GM19463 (cell line): ENCODE measurements at regions not wholly inside any gene's neighbourhood (a gene's known extent, or its start where the extent isn't known, plus 50 kb on each side); places are given as distances from the start of the nearest gene placed in this dataset.

ENCODE experiments used
- ATAC-seq: cut with Tn5 transposase; IDR thresholded peaks from one replicate; pipeline ENCODE4 v1.9.1; 2021; ENCODE audit warnings: mild to moderate bottlenecking, moderate library complexity; ENCODE audit not compliant: unreplicated experiment

DNA sequence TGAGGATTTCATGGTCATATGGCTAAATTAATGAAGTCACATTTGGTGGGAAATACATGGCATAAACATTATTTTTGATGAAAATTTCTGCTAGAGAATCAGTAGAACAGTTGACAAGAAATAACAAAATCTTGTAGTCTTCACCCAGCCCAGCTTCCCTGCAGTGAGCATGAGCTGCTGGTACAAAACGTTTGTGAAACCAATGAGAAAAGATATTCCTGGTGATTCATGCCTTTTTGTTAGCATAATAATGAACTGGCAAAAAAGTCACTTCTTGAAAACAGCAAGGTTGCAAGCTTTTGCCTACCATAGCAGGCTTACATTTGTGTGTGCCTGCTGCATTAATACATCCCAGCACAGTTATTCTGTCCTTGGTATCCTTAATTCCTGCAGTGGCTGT is 475.9 kb upstream of the HTR2A start:
- ATAC-seq = no peak

DNA sequence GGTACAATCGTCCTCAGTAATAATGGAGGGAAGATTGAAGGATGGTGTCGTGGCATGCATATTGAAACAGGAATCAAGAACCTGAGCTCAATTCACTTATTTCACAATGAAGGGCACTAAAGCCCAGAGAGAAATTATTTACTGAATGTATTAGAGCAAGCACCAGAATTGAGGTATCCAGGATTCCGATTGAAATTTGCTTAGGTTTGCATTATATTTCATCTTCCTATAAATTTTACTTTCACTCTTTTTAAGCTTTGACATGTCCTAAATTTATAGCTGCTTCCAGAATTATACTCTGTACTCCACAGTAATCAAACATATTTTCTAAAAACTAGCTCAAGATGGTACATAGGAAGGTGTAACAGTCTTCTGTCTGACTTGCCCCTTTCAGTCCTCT is 454.9 kb upstream of the HTR2A start:
- ATAC-seq = no peak

DNA sequence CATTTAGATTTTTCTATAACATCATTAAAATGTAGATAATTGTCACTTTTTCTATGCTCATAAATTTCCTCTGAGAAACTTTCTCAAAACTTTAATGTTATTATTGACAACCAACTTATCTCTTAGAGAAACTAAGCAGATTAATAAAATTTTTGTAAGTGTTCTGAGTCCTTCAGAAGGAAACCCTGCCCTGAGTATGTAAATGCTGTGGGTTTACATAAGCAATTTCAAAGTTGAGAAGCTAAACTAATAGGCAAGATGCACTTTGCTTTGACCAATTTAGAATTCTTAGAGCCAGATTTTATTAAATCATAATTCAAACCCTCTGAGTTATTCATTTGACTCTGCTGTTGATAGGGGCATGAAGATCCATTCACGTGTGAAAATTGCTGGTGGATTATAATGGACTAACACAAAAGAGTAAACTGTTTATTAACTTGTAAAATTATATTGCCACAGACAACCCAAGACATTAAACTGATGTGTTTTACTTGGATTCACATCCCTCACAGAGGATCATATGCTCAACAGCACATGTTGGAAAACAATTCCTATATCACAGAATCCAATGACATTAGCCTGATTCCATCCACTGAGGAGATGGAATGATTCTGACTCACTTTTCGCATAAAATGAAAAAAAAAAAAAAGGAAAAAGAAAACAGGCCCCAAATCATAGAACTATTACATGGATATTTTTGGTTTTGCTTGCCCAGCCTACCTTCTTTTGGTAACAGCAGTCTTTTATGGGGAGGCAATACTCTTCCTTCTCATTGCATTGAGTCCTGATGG is 453.7 kb upstream of the HTR2A start:
- ATAC-seq = no peak

DNA sequence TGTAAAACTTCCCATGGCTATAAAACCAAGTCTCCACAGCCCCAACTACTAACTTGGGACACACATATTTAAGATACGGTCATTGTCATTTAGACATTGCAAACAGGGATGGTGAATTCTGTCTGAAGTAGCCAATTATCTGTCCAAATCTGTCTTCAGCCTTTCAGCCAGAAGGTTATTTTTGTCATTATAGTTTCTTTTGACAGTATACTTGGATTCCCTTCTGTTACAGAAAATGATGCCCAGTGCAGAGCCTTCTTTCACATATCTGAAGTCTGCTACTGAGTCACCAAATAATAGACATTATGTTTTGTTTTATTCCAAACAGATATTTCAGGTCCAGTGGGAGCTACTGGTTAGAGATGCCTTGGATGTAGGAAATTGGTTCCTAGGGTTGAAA is 452.4 kb upstream of the HTR2A start:
- no peak for ATAC-seq

DNA sequence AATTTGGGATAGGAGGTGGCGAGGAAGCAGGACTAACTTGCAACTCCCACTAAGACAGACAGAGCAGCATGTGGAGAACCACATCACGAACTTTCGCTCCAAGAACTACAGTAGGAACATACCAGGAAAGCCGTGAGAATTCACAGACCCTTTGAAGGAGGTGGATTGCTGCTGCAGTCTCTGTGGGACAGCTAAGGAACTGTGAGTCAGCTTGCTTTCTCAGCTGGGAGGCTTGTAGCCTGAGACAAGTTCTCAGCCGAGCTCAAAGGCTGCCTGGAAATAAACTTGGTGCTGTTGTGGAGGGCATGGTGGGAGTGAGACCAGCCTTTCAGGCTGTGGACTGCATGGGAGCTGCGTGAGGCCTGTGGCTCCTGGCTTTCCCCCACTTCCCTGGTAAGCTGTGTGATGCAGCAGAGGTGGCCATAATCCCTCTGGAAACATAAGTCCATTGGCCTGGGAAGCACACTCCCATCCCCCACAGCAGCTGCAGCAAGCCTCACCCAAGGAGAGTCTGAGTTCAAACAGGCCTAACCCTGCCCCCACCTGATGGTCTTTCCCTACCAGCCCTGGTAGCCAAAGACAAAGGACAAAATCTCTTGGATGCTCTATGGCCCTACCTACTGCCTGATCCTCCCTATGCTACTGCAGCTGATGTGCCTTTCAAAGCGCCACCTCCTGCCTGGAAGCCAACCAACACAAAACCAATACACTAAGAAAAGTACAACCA is 441.1 kb upstream of the HTR2A start:
- no peak for ATAC-seq

DNA sequence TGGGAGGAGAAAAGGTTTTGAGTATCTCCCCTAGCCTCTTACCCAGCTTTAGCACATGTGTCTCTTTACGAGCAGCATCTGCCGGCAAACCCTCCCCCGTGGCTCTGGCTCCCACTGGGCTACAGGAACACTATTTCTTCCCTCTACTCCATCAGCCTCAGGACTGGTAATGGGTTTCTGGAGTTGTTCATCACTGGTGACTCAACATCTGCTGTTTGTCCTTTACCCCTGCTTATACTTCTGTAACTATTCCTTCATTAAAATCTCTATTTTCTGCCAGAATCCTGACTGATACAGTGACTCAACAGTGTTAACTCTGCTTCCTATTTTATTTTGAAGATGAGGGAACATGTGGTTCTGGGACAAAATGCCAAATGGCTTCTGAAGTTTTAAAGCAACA is 437.3 kb upstream of the HTR2A start:
- ATAC-seq = no peak

DNA sequence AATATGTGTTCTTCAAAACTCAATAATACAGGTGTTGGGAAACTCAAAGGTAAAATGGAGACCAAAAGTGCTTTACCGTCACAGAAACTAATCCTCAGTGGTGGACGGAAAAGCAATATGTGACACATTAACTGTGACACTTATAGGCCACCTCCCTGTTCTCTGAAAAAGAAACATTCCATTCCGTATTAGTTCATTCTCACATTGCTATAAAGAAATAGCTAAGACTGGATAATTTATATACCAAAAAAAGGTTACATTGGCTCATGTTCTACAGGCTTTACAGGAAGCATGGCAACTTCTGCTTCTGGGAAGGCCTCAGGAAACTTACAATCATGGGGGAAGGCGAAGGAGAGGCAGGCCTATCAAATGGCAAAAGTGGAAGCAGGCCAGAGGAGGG is 435.3 kb upstream of the HTR2A start:
- no peak for ATAC-seq

DNA sequence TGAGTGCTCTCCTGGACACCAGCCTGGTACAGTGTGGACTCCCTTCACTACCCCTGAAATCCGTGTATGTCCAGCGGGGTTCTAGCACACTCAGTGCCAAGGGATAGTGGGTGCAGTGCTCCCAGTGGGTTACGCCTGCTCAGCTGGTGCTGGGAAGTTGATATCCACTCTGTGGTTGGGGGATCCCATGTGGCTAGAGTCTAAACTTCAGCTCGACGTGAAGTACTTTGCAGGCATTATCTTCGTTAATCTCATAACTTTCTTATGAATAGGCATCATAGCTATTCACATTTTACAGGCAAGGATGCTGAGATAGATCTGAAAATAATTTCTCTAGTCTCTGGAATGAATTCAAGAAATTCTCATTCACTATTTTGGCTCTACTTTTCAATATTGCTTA is 433.2 kb upstream of the HTR2A start:
- ATAC-seq = no peak

DNA sequence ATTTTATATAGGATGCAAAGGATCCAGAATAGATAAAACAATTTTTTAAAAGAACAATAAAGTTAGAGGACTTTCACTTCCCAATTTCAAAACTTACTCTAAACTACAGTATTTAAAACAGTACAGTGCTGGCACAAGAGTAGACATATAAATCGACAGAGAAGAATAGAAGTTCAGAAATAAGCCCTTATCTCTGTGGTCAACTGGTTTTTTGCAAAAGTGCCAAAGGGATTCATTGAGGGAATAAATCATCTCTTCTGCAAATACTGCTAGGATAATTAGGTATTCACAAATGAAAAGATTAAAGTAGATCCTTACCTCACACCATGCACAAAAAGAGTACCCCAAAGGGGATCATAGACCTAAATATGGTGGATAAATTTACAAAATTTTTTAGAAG is 431.0 kb upstream of the HTR2A start:
- ATAC-seq = no peak

DNA sequence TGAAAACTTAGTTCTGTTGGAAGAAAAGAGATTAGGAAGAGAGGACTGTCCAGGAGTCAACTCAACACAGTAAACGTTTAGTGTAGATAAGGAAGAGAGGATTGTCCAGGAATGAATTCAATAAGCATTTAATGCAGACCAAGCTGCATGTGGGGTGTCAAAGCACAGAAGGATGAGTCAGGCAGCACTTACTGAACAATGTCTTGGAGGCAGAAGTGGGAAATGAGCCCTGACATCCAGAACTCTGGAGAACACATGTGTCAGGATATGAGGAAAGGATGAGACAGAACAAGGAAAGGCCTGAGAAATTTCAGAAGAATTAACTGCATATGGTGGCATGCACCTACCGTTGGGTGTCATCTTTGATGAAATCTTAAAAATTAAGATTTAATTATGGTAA is 429.2 kb upstream of the HTR2A start:
- ATAC-seq = no peak

DNA sequence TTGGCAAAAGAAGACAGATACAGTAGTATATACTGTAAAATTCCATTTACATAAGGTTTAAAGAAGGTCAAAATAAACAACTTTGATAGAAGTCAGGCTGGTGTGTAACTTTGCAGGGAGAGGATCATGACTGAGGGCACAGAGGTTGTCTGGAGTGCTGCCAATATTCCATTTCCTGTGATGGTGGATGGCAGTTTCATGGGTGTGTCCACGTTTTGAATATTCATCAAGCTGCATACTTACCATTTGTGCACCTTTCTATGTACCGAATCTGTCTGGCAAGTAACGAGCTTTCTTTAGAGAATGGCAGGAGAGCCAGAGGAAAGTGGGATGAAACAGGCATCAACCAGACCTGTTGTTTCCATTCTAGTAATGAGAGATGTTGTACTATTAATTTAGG is 420.5 kb upstream of the HTR2A start:
- ATAC-seq = no peak

DNA sequence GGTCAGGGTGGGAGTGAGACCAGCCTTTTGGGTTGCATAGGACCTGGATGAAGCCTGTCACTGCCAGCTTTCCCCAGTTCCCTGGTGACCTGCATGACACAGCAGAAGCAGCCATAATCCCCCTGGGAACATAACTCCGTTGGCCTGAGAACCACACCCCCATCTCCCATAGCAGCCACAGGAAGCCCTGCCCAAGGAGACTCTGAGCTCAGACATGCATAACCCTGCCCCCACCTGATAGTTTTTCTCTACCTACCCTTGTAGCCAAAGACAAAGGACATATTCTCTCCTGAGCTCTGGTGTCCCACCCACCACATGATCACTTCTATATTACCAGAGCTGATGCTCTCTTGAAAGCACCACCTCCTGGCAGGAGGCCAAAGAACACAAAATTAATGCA is 413.5 kb upstream of the HTR2A start:
- no peak for ATAC-seq

DNA sequence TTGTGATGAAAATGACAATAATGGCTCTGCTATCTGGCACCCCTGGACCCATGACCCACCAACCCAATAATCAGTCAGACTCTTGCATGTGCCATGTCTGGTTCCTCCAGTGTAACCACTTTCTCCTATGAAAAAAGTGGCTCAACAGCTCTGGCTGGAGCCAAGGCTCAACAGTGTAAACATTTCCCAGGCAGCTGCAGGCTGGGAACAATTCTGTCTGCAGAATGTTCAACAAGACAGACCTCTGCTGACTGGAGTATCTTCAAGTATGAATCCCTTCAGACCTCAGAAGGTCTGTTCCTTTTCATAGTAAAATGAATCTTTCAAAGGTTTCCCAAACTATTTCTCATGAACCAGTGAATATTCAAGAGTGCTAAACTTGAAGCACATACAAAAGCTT is 410.1 kb upstream of the HTR2A start:
- ATAC-seq = no peak

DNA sequence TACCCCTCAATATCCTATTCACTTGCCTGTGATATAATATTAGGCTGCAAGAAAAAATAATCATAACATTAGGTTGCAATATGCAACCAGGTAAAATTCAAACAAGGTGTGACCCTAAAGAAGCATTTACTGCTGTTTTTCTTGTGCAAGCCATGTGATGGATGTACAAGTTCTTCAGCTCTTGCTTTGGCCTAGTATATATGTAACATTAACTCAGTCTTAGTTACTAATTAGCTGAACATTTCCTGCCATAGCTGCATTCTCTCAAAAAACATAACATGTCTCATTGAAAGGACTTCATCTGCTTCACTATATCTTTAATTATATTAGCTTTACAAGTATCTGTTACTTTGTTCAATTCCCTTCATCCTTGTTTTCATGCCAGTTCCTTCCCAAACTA is 406.8 kb upstream of the HTR2A start:
- no peak for ATAC-seq

DNA sequence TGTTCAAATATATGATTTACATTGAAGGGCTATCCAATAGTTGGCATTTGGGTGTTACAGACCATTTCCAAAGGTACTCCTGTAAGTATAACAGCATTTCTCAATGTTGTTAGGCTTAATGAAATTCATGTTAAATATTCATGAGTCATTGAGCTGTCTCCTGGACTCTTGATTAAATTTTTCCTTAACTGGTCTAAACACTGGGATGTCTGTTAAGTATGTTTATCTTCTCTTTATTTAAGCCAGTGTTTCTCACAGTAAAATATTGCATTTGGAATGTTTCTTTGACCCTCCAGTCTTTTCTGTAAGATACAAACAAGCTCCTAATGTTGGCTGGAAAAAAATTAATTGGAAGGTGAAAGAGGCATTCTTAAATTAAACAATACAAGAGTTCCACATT is 402.5 kb upstream of the HTR2A start:
- no peak for ATAC-seq

DNA sequence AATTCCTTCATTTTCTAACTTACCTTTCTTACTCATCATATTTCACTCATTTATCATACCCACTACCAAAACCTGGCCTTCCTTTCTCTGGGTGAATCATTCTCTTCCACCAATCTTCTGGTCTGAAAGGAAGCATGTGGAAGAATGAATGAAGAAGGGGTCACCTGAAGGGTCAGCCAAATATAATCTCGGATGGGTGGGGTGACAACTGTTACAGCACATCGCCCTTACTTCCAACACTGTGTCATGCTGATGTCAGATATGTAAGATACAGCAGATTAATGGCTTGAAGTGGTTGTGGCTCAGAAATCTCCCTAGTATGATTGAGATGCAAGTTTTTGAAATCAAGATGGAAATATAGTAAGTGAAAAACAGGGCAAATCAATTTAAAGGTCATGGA is 401.7 kb upstream of the HTR2A start:
- ATAC-seq = no peak

DNA sequence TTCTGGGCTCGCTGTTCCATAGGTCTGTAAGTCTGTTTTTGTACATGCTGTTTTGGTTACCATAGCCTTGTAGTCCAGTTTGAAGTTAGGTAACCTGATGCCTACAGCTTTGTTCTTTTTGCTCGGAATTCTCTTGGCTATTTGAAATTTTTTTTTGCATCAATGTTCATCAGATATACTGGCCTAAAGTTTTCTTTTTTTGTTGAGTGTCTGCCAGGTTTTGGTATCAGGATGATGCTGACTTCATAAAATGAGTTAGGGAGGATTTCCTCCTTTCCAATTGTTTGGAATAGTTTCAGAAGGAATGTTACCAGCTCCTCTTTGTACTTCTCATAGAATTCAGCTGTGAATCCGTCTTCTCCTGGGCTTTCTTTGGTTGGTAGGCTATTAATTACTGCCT is 397.8 kb upstream of the HTR2A start:
- no peak for ATAC-seq

DNA sequence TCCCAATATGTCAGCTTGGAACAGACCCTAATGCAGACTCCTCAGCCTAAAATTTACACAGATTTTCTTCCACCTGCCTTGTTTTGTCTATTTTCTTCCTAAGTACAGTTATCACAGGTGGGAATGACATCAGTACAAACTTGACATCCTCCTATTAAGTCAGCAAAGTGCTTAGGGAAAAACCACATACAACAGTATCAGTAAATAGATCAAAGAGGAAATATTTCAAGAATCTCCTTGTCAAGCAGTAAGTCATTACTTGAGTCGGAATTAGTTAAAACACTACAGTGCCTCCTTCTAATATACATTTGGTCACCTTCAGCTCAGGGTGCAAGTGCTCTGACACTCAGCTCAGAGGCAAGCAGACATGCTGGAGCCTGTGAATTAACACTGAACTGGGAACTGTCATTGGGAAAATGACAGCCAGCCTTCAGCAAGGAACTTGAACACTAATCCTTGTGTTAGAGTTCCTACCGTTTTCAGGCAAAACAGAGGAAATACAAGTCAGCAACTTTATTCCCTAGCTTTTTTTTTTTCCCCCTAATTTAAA is 394.3 kb upstream of the HTR2A start:
- no peak for ATAC-seq

DNA sequence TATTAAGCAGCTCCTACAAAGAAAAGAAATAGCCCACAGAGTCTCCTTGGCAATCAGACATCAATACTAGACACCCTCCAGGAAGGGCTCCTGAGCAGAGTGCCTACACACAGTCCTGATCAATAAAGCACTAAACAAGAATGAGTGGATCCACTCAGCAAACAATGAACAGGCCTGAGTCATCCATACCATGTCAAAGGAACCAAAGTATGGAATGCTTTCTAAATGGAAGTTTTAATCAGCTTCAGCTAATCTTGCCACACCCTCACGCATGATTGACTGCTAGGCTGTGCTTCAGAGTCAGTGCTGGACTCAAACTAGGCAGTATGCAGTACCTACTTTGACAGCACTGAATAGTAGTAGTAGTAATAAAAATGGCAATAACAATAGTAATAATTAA is 392.7 kb upstream of the HTR2A start:
- ATAC-seq = no peak

DNA sequence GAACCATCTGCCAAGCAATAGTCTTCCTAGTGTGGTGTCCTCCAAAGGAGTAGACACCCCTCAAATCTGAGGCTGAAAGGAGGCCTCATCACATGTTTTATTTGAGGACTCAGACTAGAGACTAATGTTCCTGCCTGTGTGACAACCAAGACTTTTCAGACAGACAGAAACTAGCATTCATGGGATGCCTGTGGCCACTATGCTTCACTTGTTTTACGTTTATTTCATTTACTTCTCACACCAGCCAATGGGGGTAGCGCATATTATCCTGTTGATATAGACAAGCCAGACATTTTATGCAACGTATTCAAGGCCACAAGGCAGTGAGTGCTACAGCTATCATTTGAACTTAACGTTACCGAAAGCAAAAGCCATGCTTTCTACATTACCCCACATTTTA is 391.7 kb upstream of the HTR2A start:
- no peak for ATAC-seq

DNA sequence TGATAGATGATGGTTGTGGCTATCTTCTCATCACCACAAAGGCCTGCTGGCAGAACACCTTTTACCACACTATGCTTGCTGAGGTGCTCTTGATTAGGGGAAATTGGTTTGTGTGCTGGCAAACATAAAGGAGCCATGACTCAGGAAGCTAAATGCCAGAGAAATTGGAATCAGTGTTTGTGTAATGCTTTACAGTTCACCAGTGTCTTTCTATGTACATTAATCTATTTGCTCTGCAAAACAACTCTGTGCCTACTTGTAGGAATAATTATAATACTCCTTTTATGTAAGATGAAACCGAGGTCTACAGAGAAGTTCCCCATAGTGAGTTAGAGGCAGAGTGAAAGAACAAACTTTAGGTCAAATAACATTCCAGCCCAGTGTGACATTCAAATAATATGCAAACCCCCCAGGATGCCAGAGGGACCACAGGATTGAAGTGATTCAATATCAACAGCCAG is 390.5 kb upstream of the HTR2A start:
- ATAC-seq = no peak

DNA sequence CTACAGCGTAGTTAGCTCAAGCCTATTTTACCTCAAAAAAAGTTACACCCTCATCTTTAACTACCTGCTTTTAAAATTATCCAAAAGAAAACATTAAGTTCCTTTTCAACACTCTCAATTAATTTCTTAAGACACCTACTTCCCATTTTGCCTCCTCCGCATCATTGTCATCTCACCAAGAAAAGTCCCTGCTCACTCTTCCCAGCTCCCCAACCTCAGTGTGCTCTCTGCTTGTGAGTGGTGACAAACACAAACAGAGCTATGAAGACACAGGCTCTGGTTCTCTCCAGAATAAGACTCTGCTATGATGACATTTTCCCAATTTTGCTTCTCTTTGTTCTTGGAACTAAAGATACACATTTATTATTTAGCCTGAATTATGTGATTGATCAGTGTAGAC is 385.1 kb upstream of the HTR2A start:
- no peak for ATAC-seq
